ENCODE measurements at regions not wholly inside any gene's neighbourhood (a gene's known extent, or its start where the extent isn't known, plus 50 kb on each side); places are given as distances from the start of the nearest gene placed in this dataset.

DNA sequence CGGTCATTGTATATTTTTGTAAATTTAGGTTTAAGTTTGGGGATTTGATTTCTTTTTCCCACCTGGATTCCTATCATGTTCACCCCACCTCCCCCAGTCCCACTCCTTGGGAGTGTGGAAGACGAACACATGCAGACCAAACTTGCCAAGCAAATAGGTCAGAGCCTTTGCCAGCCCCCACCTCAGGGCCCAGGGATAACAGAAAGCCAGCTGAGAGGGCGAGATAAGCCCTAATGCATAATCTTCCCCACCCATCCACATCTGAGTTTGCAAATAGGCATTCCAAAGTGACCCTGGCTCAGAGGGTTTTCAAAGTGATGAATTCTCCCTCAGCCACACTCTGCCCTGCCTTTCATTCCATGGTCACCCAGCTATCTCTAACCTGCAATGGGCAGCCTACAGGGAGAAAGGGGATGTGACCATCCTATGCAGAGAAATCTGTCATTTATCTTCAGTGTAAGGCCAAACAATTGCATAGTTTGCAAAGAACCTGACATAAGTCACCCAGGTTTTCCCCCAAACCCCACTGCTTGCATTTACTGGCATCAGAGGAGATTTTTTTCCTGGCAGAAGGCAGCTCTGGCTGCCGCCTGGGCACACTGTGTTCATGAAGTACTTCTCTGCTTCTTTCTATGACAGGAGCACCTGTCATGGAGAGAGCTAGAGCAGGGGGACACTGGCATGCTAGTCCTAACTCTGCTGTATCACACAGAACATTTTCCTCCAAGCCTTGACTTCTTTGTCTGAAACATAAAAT lies 69.0 kb upstream of the NFIA start:
- H4K20me1 ChIP-seq (ENCODE audit: insufficient read depth, low read length), result no peaks in the 10 kb centered on the region
- DNase-seq, result no peak
- no peaks in the 10 kb centered on the region for H3K9me3 ChIP-seq (replicated peaks in 1 of 2; ENCODE audit: control insufficient read depth in 1 of 2, insufficient read depth in 1 of 2, low read length in 2 of 2)
- H3K4me1 ChIP-seq (ENCODE audit: control insufficient read depth in 1 of 2, insufficient read depth in 2 of 2, low read length in 2 of 2), result peaks cover 0 to 11% of the 10 kb centered on the region in 2 donors
- H3K27me3 Mint-ChIP-seq (ENCODE audit: low read depth in 3 of 3), result peaks cover 0 to 4% (median 2%) of the 10 kb centered on the region in 3 donors
- H3K79me2 ChIP-seq (ENCODE audit: insufficient read depth, low read length), result no peaks in the 10 kb centered on the region
- no peak overlapping the region for H3K27ac Mint-ChIP-seq
- no peaks in the 10 kb centered on the region for H3K36me3 Mint-ChIP-seq
- H3K9ac ChIP-seq (ENCODE audit: insufficient read depth, low read length, poor library complexity, severe bottlenecking), result no peak overlapping the region
- TF ChIP-seq, protein P1, sequence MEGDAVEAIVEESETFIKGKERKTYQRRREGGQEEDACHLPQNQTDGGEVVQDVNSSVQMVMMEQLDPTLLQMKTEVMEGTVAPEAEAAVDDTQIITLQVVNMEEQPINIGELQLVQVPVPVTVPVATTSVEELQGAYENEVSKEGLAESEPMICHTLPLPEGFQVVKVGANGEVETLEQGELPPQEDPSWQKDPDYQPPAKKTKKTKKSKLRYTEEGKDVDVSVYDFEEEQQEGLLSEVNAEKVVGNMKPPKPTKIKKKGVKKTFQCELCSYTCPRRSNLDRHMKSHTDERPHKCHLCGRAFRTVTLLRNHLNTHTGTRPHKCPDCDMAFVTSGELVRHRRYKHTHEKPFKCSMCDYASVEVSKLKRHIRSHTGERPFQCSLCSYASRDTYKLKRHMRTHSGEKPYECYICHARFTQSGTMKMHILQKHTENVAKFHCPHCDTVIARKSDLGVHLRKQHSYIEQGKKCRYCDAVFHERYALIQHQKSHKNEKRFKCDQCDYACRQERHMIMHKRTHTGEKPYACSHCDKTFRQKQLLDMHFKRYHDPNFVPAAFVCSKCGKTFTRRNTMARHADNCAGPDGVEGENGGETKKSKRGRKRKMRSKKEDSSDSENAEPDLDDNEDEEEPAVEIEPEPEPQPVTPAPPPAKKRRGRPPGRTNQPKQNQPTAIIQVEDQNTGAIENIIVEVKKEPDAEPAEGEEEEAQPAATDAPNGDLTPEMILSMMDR (IDR thresholded peaks at IDR 0.05), result no peak
- intact Hi-C loops (cut with micrococcal nuclease), result no loop called here
- H2AFZ ChIP-seq (ENCODE audit: insufficient read depth, low read depth, low read length, poor library complexity, severe bottlenecking), result no peak overlapping the region
- no peaks in the 10 kb centered on the region for H3K36me3 ChIP-seq (replicated peaks in 1 of 2; ENCODE audit: control insufficient read depth in 1 of 2, insufficient read depth in 2 of 2, low read length in 2 of 2)
- peaks cover 10% of the 10 kb centered on the region for H3K4me1 Mint-ChIP-seq
- no peak overlapping the region for H3K4me3 Mint-ChIP-seq
- H3K27me3 ChIP-seq (ENCODE audit: control insufficient read depth in 2 of 2, insufficient read depth in 2 of 2, low read length in 2 of 2), result peaks cover 0 to 2% of the 10 kb centered on the region in 2 donors
- no peak overlapping the region for H3K27ac ChIP-seq (ENCODE audit: low read depth in 1 of 2, low read length in 2 of 2)
- H3K9me3 Mint-ChIP-seq, result no peaks in the 10 kb centered on the region
- H3K4me2 ChIP-seq (replicated peaks; ENCODE audit: extremely low read depth, low read length, poor library complexity, severe bottlenecking), result no peak overlapping the region
- WGBS (ENCODE audit: insufficient coverage), result 100% methylated on average over 2 of the region's 4 CpGs
- H3K4me3 ChIP-seq (replicated peaks in 1 of 3; ENCODE audit: low read depth in 2 of 3, low read length in 3 of 3), result no peak overlapping the region

DNA sequence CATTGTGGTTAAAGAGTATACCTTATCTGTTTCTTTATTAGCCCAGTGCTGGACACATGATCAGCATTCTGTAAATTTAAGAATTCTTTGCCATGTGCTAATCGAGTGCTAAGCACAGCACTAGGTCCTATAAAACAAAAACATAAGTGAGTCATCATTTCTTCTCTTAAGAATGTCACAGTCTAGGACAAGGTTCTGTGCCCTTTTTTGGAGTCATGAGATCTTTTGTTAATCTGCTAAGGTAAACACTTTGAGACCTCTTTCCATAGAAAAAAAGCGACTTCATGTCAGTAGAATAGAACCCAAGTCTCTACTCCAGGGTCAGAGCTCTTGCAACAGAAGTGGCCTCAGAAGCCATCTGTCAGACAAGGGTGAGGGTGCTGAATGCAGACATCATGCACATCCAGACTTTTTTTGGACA lies 70.0 kb upstream of the NFIA start:
- WGBS (ENCODE audit: insufficient coverage), result 100% methylated on average over 1 of the region's 2 CpGs
- Histone ChIP-seq H3K27ac (ENCODE audit: low read depth in 1 of 2, low read length in 2 of 2) (no peak overlapping the region), H3K27me3 (ENCODE audit: control insufficient read depth in 2 of 2, insufficient read depth in 2 of 2, low read length in 2 of 2) (peaks cover 0 to 2% of the 10 kb centered on the region in 2 donors), H3K4me3 (replicated peaks in 1 of 3; ENCODE audit: low read depth in 2 of 3, low read length in 3 of 3) (no peak overlapping the region), H3K79me2 (ENCODE audit: insufficient read depth, low read length) (no peaks in the 10 kb centered on the region), H3K36me3 (replicated peaks in 1 of 2; ENCODE audit: control insufficient read depth in 1 of 2, insufficient read depth in 2 of 2, low read length in 2 of 2) (no peaks in the 10 kb centered on the region), H3K4me2 (replicated peaks; ENCODE audit: extremely low read depth, low read length, poor library complexity, severe bottlenecking) (no peak overlapping the region), H3K4me1 (ENCODE audit: control insufficient read depth in 1 of 2, insufficient read depth in 2 of 2, low read length in 2 of 2) (peaks cover 0 to 1% of the 10 kb centered on the region in 2 donors), H2AFZ (ENCODE audit: insufficient read depth, low read depth, low read length, poor library complexity, severe bottlenecking) (no peak overlapping the region), H3K9ac (ENCODE audit: insufficient read depth, low read length, poor library complexity, severe bottlenecking) (no peak overlapping the region), H3K9me3 (replicated peaks in 1 of 2; ENCODE audit: control insufficient read depth in 1 of 2, insufficient read depth in 1 of 2, low read length in 2 of 2) (no peaks in the 10 kb centered on the region), H4K20me1 (ENCODE audit: insufficient read depth, low read length) (no peaks in the 10 kb centered on the region)
- H3K9me3 Mint-ChIP-seq, result peaks cover 0 to 3% (median 0%) of the 10 kb centered on the region in 7 donors
- H3K4me1 Mint-ChIP-seq, result peaks cover under 1% of the 10 kb centered on the region
- TF ChIP-seq, protein P1 (IDR thresholded peaks at IDR 0.05), result no peak
- intact Hi-C loops (cut with micrococcal nuclease), result no loop called here
- no peak overlapping the region for H3K27ac Mint-ChIP-seq
- H3K4me3 Mint-ChIP-seq, result no peak overlapping the region
- DNase-seq, result no peak
- peaks cover 0 to 4% (median 2%) of the 10 kb centered on the region in 3 donors for H3K27me3 Mint-ChIP-seq (ENCODE audit: low read depth in 3 of 3)
- no peaks in the 10 kb centered on the region for H3K36me3 Mint-ChIP-seq
